HG02623 (cell line): ENCODE measurements at regions not wholly inside any gene's neighbourhood (a gene's known extent, or its start where the extent isn't known, plus 50 kb on each side); places are given as distances from the start of the nearest gene placed in this dataset.
"Not testable (repeated sequence)": the region's sequence is repeated elsewhere in the genome, so short reads cannot be mapped to it uniquely, and the experiment has no call there.

Experiments used
- ATAC-seq: cut with Tn5 transposase; IDR thresholded peaks from one replicate; pipeline ENCODE4 v1.9.1; 2021; ENCODE audit warnings: moderate library complexity; ENCODE audit not compliant: unreplicated experiment

DNA sequence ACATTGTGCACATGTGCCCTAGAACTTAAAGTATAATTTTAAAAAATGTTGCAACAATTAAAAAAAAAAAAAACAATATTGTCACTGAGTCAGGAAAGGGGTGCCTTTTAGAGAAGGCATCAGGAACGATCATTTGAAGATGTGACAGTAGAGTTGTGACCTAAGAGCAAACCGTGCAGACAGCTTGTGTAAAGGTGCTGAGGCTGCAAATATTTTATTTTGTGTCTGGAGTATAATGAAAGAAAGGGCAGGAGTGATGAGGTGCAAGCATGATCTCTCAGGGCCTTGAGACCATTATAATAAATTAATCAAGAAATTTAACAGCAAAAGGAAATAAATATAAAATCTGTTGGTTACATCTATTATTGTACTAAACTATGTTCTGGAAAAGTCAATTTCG, 1219.7 kb downstream of the OLFM4 start:
- no peak for ATAC-seq

DNA sequence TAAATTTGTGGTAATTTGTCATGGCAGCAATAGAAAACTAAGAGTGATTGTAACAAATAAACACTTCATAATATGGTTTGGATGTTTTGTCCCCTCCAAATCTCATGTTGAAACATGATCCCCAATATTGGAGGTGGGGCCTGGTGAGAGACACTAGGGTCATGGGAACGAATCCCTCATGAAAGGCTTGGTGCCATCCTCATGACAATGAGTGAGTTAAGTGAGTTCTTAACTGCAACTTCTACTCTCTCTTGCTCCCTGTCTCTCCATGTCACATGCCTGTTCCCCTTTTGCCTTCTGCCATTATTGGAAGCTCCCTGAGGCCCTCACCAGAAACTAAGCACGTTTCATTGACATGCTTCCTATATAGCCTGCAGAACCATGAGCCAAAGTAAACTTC, 1233.2 kb downstream of the OLFM4 start:
- no peak for ATAC-seq

DNA sequence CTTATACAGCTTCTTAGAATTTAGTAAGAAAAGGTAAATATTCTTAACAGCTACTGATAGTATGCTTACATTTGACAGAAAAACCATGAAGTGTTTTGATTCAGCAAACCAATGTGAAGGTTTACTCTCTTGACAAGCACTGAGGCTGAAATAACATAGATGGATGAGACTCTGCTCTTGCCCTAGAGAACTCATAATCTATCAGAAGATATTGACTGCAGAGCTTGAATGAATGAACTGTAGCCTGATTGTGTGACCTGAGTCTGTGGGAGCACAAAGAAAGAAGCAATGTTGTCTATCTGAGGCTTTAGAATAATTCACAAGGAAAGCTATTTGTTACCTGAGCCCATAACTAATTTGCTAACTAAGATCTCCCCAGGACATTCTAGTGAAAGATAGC, 1235.3 kb downstream of the OLFM4 start:
- no peak for ATAC-seq

DNA sequence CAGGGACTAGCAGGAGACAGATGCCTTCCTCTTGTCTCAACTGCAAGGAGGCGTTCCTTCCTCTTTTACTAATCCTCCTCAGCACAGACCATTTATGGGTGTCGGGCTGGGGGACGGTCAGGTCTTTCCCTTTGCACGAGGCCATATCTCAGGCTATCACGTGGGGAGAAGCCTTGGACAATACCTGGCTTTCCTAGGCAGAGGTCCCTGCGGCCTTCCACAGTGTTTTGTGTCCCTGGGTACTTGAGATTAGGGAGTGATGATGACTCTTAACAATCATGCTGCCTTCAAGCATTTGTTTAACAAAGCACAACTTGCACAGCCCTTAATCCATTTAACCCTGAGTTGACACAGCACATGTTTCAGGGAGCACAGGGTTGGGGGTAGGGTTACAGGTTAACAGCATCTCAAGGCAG, 1238.6 kb downstream of the OLFM4 start:
- not testable (repeated sequence) for ATAC-seq

DNA sequence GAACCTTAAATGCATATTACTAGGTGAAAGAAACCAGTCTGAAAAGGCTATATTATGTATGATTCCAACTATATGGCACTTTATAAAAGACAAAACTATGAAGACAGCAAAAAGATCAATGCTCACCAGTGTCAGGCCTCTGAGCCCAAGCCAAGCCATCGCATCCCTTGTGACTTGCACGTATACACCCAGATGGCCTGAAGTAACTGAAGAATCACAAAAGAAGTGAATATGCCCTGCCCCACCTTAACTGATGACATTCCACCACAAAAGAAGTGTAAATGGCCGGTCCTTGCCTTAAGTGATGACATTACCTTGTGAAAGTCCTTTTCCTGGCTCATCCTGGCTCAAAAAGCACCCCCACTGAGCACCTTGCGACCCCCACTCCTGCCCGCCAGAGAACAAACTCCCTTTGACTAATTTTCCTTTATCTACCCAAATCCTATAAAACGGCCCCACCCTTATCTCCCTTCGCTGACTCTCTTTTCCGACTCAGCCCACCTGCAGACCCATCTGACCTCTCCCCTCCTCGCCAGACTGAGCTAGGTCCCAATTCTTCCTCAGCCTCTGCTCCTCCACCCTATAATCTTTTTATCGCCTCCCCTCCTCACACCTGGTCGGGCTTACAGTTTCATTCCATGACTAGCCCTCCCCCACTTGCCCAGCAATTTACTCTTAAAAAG, 1239.5 kb downstream of the OLFM4 start:
- not testable (repeated sequence) for ATAC-seq

DNA sequence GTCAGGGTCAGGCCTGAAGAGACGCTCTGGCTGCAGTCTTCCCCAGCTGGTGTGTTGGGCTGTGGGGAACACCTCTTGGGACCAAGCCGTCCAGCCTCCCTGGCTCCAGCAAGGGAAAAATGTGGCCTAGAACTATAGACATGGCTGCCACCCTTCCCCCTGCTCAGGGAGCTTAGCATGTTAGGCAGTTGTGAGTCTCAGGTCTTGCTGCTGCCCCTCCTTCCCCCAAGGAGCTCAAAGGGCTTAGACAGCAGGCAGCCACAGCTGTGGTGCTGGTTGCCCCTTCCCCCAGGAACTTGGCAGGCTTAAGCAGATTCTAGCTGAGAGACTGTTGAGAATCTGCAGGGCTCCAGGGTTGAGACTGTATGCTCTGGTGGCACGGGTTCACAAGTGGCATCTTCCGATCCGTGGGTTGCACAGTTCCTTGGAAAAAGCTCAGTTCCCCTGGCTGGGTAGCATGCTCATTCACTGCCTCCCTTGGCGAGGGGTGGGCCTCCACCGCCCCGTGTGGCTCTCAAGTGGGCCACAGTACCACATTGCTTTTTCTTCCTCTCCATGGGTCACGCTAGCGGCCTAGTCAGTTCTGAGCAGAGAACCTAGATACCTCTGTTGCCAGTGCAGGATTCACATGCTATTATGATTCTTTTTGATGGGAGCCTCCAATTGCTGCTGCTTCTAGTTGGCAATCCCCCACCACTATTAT, 1258.6 kb downstream of the OLFM4 start:
- no peak for ATAC-seq

DNA sequence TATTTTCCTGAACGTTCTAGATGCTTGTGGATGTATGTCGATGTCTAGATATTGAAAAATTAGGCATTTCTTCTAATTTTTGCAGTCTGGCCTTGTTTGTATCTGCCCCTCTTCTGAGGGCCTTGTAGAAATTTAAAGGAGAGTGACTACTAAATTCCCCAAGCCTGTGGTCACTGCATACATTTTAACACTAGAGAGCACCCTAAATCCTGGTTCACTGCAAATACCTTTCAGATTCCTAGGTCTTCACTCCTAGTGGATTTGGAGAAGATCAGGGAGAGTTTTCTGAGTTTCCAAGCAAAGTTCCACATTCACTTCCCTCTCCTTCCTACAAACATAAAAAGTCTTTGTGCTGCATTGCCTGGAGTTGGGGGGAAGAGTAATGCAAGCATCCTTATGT, 1272.5 kb downstream of the OLFM4 start:
- ATAC-seq, result no peak

DNA sequence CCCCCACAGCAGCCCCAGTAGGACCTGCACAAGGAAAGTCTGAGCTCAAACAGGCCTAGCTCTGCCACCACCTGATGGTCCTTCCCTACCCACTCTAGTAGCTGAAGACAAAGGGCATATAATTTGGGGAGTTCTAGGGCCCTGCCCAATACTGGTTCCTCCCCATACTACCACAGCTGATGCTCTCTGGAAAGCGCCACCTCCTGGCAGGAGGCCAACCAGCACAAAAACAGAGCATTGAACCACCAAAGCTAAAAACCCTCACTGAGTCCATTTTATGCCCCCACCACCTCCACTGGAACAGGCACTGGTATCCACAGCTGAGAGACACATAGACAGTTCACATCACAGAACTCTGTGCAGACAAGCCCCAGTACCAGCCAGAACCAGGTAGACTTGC, 1276.8 kb downstream of the OLFM4 start:
- no peak for ATAC-seq

DNA sequence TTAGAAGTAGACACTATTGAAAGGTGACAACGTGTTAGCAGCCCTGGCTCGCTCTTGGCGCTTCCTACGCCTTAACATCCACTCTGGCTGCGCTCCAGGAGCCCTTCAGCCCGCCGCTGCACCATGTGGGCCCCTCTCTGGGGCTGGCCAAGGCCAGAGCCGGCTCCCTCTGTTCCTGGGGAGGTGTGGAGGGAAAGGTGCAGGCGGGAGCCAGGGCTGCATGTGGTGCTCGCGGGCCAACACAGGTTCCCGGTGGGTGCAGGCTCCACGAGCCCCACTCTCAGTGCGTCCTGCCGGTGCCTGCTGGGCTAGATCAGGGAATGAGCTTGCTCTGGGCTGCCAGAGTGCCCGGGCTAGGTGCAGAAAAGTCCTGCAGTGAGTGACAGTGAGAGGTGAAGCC, 1284.3 kb downstream of the OLFM4 start:
- ATAC-seq, result no peak

DNA sequence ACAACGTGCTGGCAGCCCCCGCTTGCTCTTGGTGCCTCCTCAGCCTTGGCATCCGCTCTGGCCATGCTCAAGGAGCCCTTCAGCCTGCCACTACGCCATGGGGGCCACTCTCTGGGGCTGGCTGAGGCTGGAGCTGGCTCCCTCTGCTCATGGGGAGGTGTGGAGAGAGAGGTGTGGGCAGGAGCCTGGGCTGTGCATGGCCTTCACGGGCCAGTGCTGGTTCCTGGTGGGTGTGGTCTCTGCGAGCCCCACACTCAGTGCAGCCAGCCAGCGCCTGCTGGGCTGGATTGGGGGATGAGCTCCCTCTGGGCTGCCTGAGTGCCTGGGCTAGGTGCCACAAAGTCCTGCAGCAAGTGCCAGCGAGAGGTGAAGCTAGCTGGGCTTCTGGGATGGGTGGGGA, 1289.1 kb downstream of the OLFM4 start:
- ATAC-seq, result no peak

DNA sequence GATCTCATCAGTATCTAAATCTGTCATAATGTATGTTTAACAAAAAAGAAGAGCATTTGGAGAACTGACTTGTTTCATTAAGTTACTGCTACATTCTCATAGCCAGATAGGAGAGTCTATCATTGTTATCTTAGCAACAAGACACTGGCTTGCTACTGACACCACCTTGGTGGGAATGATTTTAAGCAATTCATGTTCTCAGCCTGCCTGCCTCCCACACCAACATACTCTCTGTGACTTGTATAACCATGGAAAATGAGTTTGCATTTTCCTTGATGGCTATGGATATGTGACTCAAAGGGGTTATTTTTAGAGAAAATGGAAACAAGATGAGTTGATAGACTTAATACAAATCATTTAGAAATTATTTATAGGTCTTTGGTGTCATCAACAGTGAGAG, 1308.9 kb downstream of the OLFM4 start:
- no peak for ATAC-seq

DNA sequence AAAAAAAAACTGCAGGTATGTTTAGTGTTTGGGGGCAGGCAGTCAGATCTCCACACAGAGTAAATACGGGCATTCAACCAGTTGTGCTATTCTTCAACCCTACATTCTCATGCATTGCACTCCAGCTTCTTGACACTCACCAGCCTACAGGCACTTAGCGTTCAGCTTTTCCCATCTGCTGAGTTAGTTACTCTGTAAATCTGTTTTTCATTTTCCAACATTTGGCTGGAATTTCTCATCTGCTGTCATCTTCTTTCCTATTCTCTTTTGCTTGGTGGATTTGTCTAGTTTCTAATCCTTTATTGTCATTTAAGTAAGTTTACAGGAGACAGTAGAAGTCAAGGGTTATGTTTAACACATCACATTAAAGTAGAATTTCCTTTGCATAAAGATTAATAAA, 1318.9 kb downstream of the OLFM4 start:
- ATAC-seq, result no peak

DNA sequence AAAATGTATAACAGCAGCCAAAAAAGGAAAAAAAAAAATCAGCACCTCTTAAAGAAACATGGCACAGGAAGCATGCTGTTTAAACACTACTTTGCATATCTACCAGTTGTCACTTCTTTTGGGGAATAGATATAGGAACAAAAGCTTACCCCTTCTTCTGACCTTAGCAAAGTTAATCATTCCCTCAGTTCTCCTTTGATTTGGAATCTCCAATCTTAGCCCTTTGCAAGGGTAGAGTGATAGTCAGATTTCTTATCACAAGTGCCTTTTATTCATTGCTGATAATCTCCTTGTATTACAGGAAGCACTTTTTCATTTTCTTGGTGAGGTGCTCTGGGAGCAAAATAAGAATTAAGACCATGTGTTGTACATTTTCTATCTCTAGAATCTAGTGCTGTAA, 1327.6 kb downstream of the OLFM4 start:
- no peak for ATAC-seq

DNA sequence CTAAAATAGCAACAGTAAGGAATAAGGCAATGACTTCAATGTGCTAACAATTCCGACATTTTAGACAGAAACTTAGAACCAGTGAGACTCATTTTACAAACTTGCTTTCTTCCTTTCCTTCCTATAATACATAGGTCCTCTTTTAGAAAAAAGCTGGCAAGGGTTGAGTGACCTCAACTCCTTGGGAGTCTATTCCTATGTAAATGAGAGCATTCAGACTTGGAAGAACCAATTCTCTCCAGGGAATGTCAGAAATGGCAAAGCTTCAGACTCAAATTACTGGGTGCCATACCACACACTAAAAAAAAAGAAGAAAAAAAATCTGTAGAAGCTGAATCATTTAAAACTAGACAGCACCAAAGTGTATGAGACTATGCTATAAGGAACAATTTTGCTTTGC, 1328.2 kb downstream of the OLFM4 start:
- ATAC-seq, result no peak

DNA sequence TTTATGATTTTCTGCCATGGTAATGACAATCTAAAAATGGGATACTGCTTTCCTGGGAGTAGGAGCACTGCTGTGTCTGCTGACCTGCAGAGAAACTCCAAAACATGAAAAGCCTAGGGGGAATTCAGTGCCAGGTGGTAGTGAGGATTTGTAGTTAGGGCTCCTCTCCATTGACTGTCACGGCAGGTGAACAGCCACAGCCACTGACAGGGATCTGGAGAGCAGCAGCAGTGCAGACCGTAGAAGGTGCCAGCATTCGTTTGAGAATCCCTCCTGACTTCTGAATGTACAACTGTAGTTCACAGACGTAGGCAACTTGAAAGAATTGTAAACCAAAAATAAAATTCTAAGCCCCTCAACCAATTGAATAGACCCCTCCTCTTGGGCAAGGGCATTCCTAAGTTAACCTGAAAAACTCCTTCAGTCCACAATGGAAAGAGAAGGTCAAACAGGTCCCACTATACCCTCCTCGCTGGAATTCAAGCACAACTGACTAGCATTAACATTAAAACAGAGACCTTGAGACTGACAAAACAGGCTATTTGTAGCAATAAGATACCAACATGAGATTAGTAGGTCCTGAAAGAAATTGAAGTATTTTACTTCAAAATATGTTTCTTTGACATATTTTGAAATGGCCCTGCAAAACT, 1328.8 kb downstream of the OLFM4 start:
- ATAC-seq, result no peak

DNA sequence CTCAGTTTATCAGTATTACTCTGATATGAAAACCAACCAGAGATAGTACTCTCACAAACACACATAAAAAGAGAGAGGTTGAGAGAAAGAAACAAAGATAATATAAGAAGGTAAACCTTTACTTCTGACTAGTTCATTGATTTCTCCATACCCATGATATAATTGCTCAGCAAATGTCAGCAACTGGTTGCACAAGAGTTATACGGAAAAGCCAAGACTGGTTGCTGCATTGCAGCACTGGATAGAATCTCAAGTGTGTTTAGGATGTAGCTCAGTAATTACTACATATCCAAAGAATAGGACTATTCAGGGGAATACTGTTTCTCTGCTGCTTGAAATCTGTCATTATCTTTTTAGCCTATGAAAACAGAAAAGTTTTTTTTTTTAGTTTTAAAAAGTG, 1332.8 kb downstream of the OLFM4 start:
- ATAC-seq, result no peak

DNA sequence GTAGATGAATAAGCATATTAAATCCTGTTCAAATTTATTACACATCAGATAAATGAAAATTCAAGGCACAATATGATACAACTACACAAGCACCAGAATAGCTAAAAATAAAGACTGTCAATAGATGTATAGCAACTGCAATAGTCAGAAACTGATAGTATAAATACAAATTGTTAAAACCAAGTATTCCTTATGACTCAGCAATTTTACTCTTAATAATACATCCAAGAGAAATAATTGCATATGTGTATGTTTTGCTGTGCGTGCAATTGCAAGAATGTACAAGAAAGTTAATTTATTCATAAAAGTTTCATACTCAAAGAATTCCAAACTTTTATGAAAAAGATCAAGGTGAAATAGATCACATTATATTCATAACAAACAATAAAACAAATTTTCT, 1338.1 kb downstream of the OLFM4 start:
- ATAC-seq, result no peak

DNA sequence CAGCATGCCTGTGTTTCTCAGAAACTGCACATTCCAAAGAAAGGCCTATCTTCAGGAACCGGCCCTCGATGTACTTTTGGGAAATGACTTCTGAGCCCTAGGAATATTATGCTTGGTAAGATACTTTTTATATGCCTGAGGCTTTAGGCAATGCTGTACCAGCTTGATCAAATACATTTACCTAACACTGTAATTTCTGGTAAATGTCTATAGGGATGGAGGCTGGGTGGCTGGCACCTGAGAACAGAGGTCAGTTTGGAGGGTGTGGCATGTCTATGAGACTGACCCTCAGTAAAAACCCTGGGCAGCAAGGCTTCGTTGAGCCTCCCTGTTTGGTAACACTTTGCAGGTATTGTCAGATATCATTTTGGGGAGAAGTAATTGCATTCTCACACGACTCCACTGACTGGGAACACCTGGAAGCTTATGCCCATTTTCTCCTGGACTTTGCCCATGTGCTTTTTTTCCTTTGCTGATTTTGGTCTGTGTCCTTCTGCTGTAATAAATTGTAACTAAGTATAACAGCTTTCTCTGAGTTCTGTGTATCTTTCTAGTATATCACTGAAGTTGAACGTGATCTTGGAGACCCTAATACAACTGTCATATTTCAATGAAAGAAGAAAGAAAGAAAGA, 1339.1 kb downstream of the OLFM4 start:
- ATAC-seq, result no peak

DNA sequence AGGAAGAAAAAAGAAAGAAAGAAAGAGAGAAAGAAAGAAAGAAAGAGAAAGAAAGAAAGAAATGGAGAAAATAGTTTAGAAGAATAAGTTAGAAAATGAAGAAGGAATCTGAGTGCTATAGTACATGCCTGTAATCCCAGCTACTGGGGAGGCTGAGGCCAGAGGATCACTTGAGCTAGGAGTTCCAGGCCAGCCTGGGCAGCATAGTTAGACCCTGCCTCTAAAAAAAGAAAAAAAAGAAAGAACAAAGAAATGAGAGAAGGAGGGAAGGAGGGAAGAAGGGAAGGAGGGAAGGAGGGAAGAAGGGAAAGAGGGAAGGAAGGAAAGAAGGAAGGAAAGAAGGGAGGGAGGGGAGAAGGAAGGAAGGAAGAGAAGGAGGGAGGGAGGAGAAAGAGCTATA, 1339.8 kb downstream of the OLFM4 start:
- ATAC-seq, result no peak

DNA sequence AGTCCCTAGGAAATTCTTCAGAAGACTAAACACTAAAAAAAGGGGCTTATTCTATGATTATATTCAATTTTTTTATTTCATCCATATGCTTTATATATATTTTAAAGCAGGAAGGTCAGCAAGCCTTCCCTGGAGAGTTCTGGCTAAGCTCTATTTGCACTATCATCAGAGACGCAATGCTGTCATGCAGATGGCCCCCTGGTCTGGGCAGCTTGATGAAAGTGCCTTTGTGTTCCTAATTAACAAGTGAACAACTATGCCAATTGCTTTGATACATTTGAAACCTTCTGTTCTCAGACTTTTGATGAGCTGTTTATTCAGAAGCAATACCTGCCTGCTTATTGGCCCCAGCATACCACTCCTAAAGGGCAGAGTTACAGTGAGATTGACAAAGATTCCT, 1344.6 kb downstream of the OLFM4 start:
- no peak for ATAC-seq

DNA sequence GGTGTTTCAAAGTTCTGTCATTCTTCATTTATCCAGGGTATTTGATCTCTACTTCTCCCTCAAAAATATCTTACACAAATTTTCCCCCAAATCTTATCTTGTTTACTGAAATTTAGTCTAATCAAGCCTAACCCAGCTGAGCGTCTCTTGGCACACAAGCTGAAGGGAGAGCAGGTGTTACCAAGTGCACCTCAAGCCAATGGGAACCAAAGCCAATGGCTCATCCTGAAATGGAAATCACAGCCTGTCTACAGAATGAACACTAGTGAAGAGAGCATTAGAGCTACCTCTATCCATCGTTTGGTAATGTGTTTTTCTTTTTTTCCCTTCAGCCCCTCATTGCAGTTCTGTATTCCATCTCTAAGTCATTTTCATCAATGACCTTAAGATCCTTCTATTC, 1350.8 kb downstream of the OLFM4 start:
- no peak for ATAC-seq

DNA sequence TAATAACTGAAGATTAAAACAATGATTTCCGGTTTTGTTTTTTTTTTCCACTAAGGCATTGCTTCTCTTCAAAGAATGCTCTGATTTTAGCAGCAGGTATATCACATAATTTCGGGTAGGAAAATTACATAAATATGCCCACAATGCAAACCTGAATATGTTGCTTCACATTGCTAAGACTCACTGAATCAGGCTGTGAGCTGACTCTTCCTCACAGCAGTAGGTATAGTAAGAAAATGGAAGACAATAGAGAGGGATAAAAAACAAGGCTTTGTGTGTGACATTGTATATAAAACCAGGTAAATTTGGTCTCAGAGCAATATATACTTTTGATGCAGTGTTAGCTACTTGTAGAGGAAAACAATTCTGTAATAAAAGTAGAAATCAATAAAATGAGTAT, 1355.0 kb downstream of the OLFM4 start:
- no peak for ATAC-seq
